ENCODE measurements at regions not wholly inside any gene's neighbourhood (a gene's known extent, or its start where the extent isn't known, plus 50 kb on each side); places are given as distances from the start of the nearest gene placed in this dataset.

- TF ChIP-seq CTCF (IDR thresholded peaks at IDR 0.05): no peak
- no peak for TF ChIP-seq POLR2AphosphoS5 (IDR thresholded peaks at IDR 0.05)
These were observed 130.6 kb upstream of the ZNF236 start for GRCh38 chr18:76691800-76692199.

All from transverse colon (tissue), 4 donors.